ENCODE measurements at regions not wholly inside any gene's neighbourhood (a gene's known extent, or its start where the extent isn't known, plus 50 kb on each side); places are given as distances from the start of the nearest gene placed in this dataset.

DNA sequence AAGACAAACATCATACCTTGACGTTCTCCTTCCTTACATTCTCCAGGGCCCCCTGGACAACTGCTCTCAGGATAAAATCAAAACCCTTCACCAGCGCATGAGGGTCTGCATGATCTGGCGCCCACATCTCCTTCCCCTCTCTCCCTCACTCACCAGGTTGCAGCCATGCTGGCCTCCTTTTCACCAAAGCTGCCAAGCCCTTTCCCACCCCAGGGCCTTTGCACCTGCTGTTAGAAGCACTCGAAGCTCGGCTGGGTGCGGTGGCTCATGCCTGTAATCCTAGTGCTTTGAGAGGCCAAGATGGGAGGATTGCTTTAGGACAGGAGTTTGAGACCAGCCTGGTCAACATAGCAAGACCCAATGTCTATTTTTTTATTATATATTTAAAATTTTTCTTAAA is 56.1 kb upstream of the NUP50 start:
- Histone ChIP-seq H3K27ac (no peak overlapping the region), H3K36me3 (no peaks in the 10 kb centered on the region), H3K4me3 (no peak overlapping the region), H3K9me3 (peaks cover 0 to 8% (median 0%) of the 10 kb centered on the region in 8 donors), H3K27me3 (replicated peaks in 1 of 7) (peaks cover 0 to 26% (median 0%) of the 10 kb centered on the region in 7 donors), H3K4me1 (peaks cover 0 to 5% (median 0%) of the 10 kb centered on the region in 6 donors)
- TF ChIP-seq POLR2A (IDR thresholded peaks at IDR 0.05) (no peak), POLR2AphosphoS5 (IDR thresholded peaks at IDR 0.05) (no peak)
- TF ChIP-seq, protein P1, sequence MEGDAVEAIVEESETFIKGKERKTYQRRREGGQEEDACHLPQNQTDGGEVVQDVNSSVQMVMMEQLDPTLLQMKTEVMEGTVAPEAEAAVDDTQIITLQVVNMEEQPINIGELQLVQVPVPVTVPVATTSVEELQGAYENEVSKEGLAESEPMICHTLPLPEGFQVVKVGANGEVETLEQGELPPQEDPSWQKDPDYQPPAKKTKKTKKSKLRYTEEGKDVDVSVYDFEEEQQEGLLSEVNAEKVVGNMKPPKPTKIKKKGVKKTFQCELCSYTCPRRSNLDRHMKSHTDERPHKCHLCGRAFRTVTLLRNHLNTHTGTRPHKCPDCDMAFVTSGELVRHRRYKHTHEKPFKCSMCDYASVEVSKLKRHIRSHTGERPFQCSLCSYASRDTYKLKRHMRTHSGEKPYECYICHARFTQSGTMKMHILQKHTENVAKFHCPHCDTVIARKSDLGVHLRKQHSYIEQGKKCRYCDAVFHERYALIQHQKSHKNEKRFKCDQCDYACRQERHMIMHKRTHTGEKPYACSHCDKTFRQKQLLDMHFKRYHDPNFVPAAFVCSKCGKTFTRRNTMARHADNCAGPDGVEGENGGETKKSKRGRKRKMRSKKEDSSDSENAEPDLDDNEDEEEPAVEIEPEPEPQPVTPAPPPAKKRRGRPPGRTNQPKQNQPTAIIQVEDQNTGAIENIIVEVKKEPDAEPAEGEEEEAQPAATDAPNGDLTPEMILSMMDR (IDR thresholded peaks at IDR 0.05 in 8 of 11, conservative IDR thresholded peaks at IDR 0.05 in 3 of 11), result no peak
- DNase-seq, result no peak
- 90 to 94% (median 91%) methylated on average over 6 of the region's 6 CpGs for WGBS, 5 donors
- intact Hi-C loops (cut with DNase I; ENCODE audit: low total_unique reads), result no loop called here

DNA sequence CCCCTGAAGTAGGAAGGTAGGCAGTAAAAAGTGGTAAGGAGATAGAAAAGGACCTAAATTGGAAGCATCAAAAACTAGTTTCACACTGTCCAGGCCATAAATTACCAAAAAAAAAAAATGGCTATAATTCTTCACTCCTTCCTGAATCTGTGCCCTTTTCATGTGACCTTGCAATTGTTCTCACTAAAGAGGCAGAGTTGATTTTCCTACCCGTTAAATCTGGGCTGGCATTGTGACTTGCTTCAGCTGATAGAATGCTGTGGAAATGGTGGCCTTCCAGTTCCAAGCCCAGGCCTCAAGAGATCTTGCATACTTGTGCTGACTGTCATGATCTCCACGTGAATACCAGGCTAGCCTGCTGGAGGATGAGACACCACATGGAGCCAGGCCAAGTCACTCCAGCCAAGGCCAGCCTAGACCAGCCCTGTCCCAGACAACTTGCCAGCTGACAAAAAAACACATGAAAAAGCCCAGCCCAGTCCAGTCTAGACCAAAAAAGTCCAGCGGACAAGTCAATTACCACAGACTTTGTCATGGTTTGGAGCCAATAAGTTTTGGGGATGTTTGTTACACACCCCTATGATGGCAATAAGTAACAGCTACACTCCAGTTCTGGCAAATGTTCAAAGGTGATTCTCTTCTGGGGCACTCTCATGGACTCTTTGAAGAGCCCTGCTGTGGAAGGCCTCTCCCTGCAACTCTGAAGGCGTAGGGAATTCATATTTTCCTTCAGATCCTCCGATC is 51.4 kb upstream of the NUP50 start:
- TF ChIP-seq POLR2A (IDR thresholded peaks at IDR 0.05) (no peak), POLR2AphosphoS5 (IDR thresholded peaks at IDR 0.05) (no peak)
- TF ChIP-seq, protein P1 (IDR thresholded peaks at IDR 0.05 in 8 of 11, conservative IDR thresholded peaks at IDR 0.05 in 3 of 11), result no peak
- H3K27ac ChIP-seq, result no peak overlapping the region
- H3K36me3 ChIP-seq, result no peaks in the 10 kb centered on the region
- H3K4me1 ChIP-seq, result no peaks in the 10 kb centered on the region
- H3K27me3 ChIP-seq (replicated peaks in 1 of 7), result no peaks in the 10 kb centered on the region
- no peak overlapping the region for H3K4me3 ChIP-seq
- H3K9me3 ChIP-seq, result peaks cover 0 to 8% (median 0%) of the 10 kb centered on the region in 8 donors
- WGBS, 5 donors, result 79 to 90% (median 81%) methylated on average over 5 of the region's 5 CpGs
- no peak for DNase-seq
- intact Hi-C loops (cut with DNase I; ENCODE audit: low total_unique reads), result no loop called here
